ENCODE measurements at regions not wholly inside any gene's neighbourhood (a gene's known extent, or its start where the extent isn't known, plus 50 kb on each side); places are given as distances from the start of the nearest gene placed in this dataset.

DNA sequence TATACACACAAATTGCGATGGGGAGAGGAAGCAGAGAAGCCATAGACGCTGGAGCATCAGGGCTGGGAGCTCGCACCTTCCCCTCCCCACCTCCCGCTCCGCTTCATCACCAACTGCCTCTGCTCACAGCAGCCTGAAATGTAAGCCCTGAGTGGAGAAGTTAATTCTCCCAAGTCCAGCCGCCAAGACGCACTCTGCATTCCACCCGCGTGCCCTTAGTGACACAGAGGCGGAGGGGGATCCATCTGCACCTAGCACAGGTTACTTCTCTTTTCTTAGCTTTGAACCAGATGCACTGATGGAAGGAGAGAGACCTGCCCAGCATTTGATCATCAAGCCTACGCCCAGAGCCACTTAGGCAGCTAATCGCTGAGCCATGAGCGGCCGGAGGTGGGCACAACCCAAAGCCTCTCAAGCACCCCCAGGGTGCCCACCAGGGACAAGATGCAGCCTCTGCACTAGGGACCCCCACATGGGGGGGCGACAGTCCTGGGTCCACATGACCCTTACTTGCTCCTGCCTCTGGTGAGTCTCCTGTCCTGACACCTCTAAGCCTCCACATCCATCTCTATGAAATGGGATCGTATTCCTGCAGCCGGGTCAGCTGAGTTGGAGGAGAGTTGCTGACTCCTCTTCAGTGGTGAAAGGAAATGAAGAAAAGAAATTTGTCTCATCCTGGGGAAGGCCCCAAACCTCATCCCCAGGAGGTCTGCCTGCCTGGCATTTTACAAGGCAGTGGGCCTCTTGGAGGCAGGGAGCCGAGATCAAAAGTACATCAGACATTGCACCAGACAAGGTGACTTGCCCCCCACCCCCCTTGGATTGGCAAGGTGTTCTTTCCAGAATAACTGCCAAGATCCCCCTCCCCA, 316.2 kb downstream of the MATN1 start:
- TF ChIP-seq SP1 (IDR thresholded peaks at IDR 0.05) (no peak), FOXM1 (IDR thresholded peaks at IDR 0.05; ENCODE audit: borderline replicate concordance) (no peak), TARDBP (IDR thresholded peaks at IDR 0.05) (no peak), HDGF (IDR thresholded peaks at IDR 0.05; ENCODE audit: borderline replicate concordance) (no peak), SUZ12 (IDR thresholded peaks at IDR 0.05) (no peak), FOXA1 (IDR thresholded peaks at IDR 0.05) (no peak), FOXK2 (IDR thresholded peaks at IDR 0.05) (no peak), NFRKB (IDR thresholded peaks at IDR 0.05) (no peak), LEF1 (IDR thresholded peaks at IDR 0.05; ENCODE audit: borderline replicate concordance) (no peak), ARNT (IDR thresholded peaks at IDR 0.05) (no peak), BHLHE40 (IDR thresholded peaks at IDR 0.05; ENCODE audit: borderline replicate concordance) (no peak)
- TF ChIP-seq, protein P1, sequence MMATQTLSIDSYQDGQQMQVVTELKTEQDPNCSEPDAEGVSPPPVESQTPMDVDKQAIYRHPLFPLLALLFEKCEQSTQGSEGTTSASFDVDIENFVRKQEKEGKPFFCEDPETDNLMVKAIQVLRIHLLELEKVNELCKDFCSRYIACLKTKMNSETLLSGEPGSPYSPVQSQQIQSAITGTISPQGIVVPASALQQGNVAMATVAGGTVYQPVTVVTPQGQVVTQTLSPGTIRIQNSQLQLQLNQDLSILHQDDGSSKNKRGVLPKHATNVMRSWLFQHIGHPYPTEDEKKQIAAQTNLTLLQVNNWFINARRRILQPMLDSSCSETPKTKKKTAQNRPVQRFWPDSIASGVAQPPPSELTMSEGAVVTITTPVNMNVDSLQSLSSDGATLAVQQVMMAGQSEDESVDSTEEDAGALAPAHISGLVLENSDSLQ (IDR thresholded peaks at IDR 0.05): no peak
